Suprapubic skin (tissue), 4 donors: ENCODE measurements at regions not wholly inside any gene's neighbourhood (a gene's known extent, or its start where the extent isn't known, plus 50 kb on each side); places are given as distances from the start of the nearest gene placed in this dataset.

Source experiments
- CTCF ChIP-seq, 2 donors: fragments of 200-600 bp in 1 of 2; fragments of 450-650 bp in 1 of 2; sonication (generic) in 1 of 2; IDR thresholded peaks; one replicate each; pipeline ENCODE4 v1.5.1; 2016 to 2019; ENCODE audit warnings: antibody characterized with exemption in 2 of 2, mild to moderate bottlenecking in 1 of 2, moderate library complexity in 1 of 2
- EP300 ChIP-seq: sonication (generic); formaldehyde crosslinking; IDR thresholded peaks from one replicate; pipeline ENCODE4 v1.6.1; 2017; ENCODE audit warnings: antibody characterized with exemption
- POLR2A ChIP-seq, 2 donors: fragments of 450-650 bp; IDR thresholded peaks; one replicate each; pipeline ENCODE4 v1.6.1; 2017; ENCODE audit warnings: antibody characterized with exemption in 2 of 2, mild to moderate bottlenecking in 2 of 2, moderate library complexity in 2 of 2
- POLR2AphosphoS5 ChIP-seq, 3 donors: sonication (generic); formaldehyde crosslinking; IDR thresholded peaks; one replicate each; pipeline ENCODE4 v1.6.1; 2017; ENCODE audit warnings: antibody characterized with exemption in 3 of 3

- no peak for TF ChIP-seq EP300
- no peak for TF ChIP-seq CTCF (IDR thresholded peaks at IDR 0.05)
- no peak for TF ChIP-seq POLR2A (IDR thresholded peaks at IDR 0.05)
- TF ChIP-seq POLR2AphosphoS5 (IDR thresholded peaks at IDR 0.05) = no peak
Observed at GRCh38 chr19:28715157-28715556, 497.8 kb downstream of the UQCRFS1 start.
